Myocyte (in vitro differentiated cells): ENCODE measurements at regions not wholly inside any gene's neighbourhood (a gene's known extent, or its start where the extent isn't known, plus 50 kb on each side); places are given as distances from the start of the nearest gene placed in this dataset.
"Not testable (repeated sequence)": the region's sequence is repeated elsewhere in the genome, so short reads cannot be mapped to it uniquely, and the experiment has no call there.

Experiments
- DNase-seq: peaks from one replicate; pipeline ENCODE4 v3.0.0-alpha.2; 2012; ENCODE audit warnings: low read depth

DNA sequence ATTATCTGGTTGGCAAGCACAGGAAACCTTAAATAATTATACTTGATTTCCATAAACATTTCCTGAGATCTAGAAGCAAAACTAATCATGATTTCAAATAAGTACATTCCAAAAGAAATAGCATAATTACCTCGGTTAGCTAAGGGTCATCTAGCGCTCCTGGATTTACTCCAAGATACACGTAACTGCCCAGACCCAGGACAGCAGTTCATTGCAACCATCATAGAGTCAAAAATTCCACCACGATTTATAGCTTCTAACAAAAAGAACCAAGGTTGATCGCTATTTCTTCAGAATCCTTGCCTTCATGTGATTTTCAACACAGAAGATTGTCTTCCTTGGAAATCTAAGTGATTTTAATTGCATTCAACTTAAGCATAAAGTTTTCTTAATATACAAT is 1235.5 kb upstream of the TENM3 start:
- DNase-seq, result no peak

DNA sequence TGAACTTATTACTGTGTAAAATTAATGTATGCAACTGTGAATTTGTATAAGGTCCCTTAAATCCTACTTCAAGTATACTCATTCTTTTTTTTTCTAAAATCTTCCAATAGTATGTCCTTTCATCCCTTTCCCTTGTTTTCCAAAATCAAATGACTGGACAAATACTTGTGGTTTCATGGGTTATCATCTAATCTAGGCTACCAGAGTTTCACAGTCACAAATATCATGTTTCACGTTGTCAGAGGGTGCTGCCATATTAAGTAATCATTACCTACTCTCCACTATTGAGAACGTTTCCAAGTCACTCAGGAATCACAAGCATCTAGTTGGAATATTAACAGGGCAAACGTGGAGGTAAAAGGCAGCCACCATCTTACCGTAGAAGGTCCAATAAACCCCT is 1235.0 kb upstream of the TENM3 start:
- peak; percentile 2 for DNase-seq

DNA sequence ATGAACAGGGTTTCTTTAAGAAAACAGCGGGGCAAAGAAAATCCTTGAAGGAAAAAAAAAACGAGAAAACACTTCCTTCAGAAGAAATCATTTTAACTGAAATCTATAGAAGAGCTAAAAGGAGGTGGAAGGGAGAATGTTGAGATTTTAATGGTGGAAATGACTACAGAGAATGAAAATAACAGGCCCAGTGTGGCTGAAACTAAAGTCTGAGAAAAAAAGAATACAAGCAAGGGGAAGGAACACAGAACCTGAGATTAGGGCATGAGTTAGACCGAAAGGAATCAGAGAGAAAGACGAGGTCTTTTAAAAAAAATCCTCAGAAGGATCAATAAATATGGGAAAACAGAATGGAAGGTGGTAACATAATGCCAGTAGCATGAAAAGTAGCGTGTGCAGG is 1230.0 kb upstream of the TENM3 start:
- DNase-seq, result no peak

DNA sequence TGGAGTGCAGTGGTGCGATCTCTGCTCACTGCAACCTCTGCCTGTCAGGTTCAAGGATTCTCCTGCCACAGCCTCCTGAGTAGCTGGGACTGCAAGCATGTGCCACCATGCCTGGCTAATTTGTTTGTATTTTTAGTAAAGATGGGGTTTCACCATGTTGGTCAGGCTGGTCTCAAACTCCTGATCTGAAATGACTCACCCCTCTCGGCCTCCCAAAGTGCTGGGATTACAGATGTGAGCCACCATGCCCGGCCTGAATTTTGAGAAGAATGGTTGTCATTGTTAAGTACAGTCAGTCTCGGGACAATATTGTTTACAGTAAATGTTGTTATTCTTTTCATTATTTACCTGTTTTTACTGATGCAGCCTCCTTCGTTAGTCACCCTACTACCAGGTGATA is 1226.2 kb upstream of the TENM3 start:
- no peak for DNase-seq

DNA sequence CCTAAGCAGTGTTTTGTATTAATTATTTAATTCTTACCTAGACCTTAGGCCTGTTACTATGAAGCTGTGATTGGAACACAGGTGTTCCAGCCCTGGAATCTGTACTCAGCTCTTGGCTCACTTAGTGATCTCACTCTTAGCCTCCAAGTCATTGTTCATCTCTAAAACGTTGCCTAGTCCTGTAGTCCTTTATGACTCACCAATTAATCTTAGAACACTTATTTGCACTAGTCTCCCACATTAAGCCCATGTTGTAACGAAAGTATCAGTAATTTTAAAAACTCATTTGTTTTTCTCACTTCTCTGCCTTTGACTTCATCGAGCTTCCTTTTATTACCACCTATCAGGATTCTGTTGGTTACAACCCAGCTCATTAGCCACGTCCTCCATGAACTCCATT is 1224.7 kb upstream of the TENM3 start:
- no peak for DNase-seq

DNA sequence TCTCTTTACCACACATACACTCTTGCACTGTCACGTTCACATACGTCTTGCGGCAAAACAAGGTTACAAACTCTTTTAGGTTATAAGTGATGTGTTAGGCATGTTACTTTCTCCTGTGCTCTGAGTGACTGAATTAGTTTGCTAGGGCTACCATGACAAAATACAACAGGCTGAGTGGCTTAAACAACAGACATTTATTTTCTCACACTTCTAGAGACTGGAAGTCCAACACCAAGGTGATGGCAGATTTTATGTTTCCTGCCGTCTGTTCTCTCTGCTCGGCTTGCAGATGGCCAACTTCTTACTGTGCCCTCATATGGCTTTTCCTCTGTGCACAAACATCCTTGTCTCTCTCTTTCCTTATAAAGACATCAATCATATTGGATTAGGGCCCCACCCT is 1224.3 kb upstream of the TENM3 start:
- no peak for DNase-seq

DNA sequence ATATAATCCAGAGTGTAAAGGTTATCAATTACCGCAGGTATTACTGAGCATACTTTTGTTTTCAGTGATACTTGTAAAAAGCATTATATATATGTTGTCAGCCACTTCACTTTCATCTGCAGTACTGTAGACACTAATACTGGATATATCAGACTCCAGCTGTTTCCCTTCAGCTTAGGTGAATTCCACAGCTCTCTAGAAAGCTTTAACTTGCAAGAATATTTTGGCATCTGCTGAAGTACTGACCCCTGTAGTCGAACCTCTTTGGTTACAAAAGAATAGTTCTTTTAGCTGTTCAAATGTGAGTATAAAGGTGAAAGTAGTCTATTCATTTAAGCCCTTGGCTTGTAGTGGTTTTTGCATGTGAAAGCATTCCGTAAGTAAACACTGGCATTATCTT is 1222.7 kb upstream of the TENM3 start:
- DNase-seq, result no peak

DNA sequence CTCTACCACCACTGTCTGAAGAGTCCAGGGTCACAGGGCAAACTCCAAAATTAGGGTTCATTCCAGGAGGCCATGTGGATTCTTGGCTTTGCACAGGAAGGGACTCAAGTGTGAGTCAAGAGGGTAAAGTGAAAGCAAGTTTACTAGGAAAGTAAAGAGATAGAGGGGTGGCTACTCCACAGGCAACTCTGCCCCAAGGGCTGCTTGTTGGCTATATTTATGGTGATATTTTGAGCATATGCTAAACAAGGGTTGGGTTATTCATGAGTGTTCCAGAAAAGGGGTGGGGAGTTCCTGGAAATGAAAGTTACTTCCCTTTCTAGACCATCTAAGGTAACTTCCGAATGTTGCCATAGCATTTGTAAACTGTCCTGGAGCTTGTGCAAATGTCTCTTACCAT is 1222.0 kb upstream of the TENM3 start:
- DNase-seq, result no peak

DNA sequence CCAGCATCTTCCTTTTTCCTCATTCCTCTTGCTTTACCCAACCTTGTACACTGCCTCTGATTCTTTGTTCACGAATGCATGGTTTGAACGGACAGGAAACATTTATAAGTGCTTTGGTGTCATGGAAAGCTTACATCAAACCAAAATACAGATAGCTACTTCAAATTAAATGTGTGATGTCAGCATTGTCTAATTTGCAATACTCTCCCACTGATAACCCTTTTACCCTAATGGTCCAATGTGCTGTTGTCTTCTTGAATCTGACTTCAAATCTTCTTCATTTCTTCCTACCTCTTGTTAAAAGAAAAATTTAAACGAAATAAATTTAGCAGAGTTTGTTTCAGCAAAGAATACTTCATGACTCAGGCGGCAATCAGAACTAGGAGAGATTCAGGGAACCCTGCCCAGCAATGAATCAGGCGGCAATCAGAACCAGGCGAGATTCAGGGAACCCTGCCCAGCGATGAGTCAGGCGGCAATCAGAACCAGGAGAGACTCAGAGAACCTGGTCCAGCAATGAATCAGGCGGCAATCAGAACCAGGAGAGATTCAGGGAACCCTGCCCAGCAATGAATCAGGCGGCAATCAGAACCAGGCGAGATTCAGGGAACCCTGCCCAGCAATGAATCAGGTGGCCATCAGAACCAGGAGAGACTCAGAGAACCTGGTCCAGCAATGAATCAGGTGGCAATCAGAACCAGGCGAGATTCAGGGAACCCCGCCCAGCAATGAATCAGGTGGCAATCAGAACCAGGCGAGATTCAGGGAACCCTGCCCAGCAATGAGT is 1212.9 kb upstream of the TENM3 start:
- not testable (repeated sequence) for DNase-seq

DNA sequence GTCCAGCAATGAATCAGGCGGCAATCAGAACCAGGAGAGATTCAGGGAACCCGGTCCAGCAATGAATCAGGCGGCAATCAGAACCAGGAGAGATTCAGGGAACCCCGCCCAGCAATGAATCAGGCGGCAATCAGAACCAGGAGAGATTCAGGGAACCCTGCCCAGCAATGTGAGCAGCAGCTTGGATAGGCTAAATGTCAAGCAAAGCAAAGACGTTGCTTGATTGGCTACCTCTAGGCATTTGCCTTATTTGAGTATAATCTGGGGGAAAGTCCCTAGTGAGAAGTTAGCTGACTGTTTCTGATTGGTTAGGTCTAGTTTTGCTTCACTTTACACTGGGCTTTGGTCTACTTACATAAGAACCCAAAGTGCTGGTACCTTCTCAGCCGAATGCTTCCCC is 1212.2 kb upstream of the TENM3 start:
- DNase-seq, result no peak

DNA sequence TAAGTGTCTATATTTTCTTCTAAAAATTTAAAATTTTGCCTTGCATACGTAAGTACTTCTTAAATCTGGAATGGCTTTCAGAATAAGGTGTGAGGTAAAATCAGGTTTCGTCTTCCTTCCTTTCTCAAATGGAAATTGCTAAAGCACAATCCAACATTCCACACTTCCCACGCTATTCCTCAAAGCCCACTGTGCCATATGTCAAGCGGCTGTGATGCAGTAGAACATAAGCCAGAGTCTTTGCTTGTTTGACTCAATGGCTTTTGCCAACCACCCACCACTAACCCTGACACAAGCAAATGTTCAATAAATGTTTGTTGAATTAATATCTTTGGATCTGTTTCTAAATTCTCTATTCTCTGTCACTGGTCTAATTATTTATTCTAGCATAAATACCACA is 1199.7 kb upstream of the TENM3 start:
- DNase-seq, result no peak

DNA sequence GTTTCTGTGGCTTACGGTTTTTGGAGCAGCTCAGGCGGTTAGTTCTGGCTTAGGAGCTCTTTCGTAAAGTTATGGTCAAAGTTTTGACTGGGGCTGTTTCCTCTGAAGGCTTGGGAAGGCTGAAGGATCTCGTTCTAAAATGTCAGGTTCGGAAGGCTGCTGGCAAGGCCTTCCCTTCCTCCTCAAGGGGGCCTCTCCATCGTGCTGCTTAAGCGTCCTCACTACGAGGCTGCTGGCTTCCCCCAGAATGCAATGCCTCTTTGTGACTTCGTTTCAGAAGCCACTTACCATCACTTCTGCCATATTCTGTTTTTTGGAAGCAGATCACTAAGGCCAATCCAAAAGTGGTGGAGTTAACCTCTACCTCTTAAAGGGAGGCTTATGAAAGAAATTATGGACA is 1196.4 kb upstream of the TENM3 start:
- no peak for DNase-seq

DNA sequence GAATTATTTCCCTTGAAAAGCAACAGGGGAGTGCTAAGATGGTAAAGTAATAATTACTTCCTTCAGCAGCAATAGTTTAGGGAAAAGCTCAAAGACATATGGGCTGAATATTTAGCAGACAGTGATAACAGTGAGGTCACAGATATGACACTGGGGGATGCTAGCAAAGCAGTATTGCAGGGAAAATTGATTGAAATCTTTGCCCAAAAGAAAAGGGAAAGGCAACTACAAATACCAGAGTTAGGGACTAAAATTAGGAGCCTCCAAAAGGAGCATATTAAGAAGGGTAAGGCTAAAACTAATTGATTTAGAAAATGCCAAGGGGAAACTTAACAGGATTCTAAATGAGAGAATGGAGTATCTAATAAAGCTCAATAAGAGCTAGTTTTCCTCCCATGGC is 1191.3 kb upstream of the TENM3 start:
- no peak for DNase-seq

DNA sequence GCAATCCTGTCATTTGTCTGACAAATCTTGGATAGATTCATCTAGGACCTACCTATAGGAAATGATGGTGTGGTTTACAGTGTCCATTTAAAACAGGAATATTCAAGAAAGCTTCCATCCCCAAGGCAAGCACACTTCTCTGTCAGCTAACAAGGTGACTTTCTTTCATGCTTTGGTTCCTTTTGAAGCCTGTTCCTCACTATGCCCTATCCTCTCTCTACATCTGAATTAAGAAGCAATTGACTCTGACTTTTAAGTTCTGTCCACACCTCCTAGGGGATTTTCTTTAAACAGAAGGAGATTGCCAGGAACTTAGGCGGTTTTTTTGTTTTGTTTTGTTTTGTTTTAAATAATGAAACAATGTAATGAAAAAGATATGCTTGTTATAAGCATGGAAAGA is 1181.4 kb upstream of the TENM3 start:
- no peak for DNase-seq

DNA sequence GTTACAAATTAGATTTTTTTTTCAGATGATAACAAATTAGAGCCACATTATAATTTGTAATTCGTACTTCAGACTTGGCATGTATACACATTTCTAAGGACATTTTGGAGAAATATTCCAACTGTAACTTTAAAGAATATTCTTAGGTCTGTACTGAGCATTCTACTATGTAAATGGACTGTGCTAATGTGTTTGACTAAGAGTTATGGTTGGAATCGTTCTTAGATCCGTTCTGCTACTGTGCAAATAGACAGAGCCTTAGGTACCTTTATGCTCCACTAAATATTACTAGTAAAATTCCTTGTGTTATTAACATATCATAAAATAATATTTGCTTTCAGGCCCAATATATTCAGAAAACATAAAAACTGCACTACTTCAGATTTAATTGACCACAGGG is 1180.0 kb upstream of the TENM3 start:
- no peak for DNase-seq

DNA sequence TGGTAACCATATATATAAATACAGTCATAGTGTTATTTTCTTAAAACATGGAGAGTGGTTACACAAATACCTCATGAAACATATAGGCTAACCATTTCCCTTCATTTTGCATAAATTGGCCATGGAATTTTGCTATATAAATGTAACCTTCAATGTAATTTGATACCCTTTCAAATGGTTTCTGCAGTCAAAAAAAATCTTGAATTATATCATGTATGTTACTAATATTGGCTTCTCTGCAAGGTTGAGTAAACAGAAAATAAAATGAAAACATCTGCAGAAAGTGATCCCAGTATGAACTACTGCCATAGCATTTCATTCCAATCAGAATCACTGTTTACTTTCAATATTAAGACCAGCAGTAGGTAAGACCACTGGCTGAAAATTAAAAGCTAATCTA is 1165.9 kb upstream of the TENM3 start:
- no peak for DNase-seq

DNA sequence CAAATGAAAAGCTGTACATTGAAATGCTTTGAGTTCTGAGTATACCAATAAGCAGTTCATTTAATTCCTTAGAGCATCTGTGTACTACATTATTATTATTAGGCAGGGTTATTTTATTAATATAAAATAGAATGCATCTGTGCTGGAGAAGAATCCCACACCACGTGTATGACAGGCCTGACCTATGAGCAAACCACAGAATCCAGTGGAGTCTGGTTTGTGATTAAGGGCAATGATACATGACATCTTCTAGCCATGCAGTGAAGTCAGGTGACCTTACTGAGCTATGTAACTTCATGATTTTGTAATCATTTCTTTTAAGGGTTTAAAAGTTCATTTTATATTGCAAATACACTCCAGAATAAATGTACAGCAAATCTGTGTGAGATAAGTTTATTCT is 1165.0 kb upstream of the TENM3 start:
- DNase-seq, result no peak

DNA sequence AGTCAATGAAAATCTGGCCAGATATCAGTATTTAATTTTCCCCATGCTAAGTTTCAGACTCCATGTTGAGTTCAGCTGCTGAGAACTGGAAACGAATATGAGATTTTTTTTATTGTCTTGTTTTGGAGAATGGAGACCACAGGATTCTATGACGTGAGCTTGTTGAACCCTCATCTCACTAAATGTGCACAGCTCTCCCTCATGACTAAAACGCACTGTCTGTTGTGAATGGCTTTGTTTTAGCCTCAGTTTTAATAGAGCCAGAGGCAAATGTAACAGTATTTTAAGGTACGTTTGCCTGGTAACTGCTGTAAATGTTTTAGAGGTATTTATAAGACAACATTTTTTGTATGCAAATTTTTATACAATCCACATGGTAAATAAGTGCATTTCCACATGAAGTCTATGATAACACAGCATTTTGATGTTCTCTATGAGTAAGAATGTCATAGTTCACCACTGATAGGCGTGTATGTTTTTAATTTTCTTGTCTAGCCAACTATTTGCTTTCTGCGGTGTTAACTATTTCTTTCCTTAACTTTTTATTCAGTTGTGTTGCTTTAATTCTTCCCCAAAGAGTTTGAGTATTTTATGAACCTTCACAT is 1159.3 kb upstream of the TENM3 start:
- no peak for DNase-seq

DNA sequence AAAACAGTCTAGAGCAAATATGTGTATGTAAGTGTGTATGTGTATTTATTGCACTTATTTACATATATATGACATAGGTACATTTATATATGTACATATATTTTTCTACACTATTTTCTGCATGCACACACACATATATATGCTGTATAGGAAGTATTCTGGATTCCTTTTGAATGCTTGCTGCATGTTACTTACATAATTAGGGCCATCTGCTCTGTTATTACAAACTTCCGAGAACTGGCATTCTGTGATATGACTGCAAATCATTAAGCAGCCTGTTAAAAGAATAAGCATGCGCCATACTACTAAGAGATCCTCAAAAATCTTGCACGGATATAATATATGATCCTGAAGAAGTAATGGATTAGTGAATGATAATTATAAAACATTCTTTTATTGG is 1157.6 kb upstream of the TENM3 start:
- no peak for DNase-seq

DNA sequence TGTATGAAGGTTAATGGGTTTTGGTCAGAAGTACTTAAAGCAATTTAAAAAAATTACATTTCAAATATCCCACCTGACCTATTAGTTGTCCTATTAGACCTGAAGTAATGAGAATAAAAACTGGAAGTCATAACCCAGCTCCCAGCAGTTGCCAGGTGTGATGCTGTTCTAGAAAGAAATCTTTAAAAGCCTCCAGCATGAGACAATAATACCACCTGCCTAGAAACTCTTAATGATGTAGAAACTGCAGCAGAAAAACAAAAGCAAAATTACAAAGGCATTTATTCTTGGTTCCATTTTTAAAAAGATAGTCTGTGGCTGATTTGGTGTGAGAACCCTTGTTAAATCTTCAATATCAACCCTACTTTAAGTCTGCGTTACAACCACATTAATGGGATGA is 1137.7 kb upstream of the TENM3 start:
- no peak for DNase-seq

DNA sequence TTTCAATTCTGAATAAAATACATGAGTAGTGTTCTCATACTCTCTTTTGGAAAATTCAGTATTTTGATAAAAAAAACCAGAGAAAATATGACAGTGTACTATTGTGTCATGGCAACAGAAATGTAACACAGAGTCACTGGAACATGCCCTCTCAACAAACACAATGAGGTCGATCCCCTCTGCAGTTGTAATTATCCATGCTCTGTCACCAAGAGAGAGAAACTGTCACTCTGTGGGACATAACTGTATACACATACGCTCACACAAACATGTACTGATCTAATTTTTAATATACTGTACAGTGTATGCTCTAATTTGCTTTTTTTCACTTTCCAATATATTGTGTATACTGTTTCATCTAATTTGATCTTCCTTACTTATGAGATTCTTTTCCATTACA is 1136.8 kb upstream of the TENM3 start:
- no peak for DNase-seq

DNA sequence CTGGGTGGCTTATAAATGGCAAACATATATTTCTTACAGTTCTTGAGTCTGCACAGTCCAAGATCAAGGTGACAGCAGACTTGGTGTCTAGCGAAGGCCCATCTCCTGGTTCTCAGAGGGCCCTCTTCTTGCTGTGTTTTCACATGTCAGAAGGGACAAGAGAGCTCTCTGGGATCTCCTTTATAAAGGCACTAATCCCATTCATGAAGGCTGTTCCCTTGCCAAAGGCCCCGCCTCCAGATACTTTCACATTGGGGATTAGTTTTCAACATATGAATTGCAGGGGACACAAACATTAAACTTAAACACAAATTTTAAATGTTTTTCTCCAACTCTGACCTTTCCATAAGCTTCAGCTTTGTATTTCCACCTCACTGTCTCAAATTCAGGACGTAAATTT is 1135.0 kb upstream of the TENM3 start:
- DNase-seq, result no peak

DNA sequence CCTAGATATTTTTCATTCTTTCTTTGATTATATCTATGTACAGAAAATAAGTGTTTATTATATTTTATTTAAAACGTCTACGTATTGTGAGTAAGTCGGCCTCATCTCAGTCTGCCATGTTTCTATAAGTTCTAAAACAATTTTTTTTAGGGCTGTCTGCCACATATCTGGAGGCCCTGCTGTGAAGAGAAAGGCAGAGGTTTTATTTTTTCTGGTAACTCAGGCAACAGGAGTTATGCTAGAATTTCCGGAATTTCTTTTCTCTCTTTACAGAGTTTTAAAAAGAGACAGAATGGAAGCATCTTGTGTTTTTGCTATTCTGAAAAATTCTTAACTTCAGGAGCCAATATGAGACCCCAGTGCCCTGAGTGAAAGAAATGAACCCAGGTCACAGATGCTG is 1124.0 kb upstream of the TENM3 start:
- no peak for DNase-seq
